SHP77 (cell line): ENCODE measurements at regions not wholly inside any gene's neighbourhood (a gene's known extent, or its start where the extent isn't known, plus 50 kb on each side); places are given as distances from the start of the nearest gene placed in this dataset.

ENCODE experiments used
- DNase-seq, 2 experiments: peaks; one replicate each; lab custom pipeline; 2025; lab: John Stamatoyannopoulos, UW

- DNase-seq, result no peak
Observed at GRCh38 chr11:15539645-15540044, 424.9 kb downstream of the INSC start.

- DNase-seq, result no peak
Observed at GRCh38 chr11:15541079-15541478, 426.4 kb downstream of the INSC start.

GRCh38 chr11:15544353-15544752 lies 429.6 kb downstream of the INSC start:
- DNase-seq, result no peak

- DNase-seq, result no peak
Observed at GRCh38 chr11:15547685-15548084, 433.0 kb downstream of the INSC start.

- no peak for DNase-seq
Observed at GRCh38 chr11:15551901-15552851, 437.5 kb downstream of the INSC start.

- DNase-seq, result no peak
Observed at GRCh38 chr11:15555161-15555560, 440.4 kb downstream of the INSC start.

- DNase-seq, result no peak
Observed at GRCh38 chr11:15557457-15558230, 442.9 kb downstream of the INSC start.

- DNase-seq, result no peak
Observed at GRCh38 chr11:15558513-15559181, 443.9 kb downstream of the INSC start.

- no peak for DNase-seq
Observed at GRCh38 chr11:15560689-15561467, 446.2 kb downstream of the INSC start.

- DNase-seq, result no peak
Observed at GRCh38 chr11:15562230-15562629, 447.5 kb downstream of the INSC start.

- no peak for DNase-seq
Observed at GRCh38 chr11:15563054-15563453, 448.3 kb downstream of the INSC start.

GRCh38 chr11:15565880-15566279 lies 451.2 kb downstream of the INSC start:
- DNase-seq, result peak; percentile 4 to 31

GRCh38 chr11:15568440-15568839 lies 453.7 kb downstream of the INSC start:
- peak; percentile 4 to 25 for DNase-seq

GRCh38 chr11:15569305-15570025 lies 454.7 kb downstream of the INSC start:
- no peak for DNase-seq

- no peak for DNase-seq
Observed at GRCh38 chr11:15575409-15575808, 460.7 kb downstream of the INSC start.

- DNase-seq, result no peak
Observed at GRCh38 chr11:15576769-15577168, 462.0 kb downstream of the INSC start.

- no peak for DNase-seq
Observed at GRCh38 chr11:15577519-15577918, 462.8 kb downstream of the INSC start.

- DNase-seq, result no peak
Observed at GRCh38 chr11:15579287-15580001, 464.7 kb downstream of the INSC start.

- no peak for DNase-seq
Observed at GRCh38 chr11:15580056-15580774, 465.5 kb downstream of the INSC start.

- no peak for DNase-seq
Observed at GRCh38 chr11:15580775-15581095, 466.0 kb downstream of the INSC start.
